Activated T-helper 9 cell treated with anti-CD3 and anti-CD28 coated beads, Interleukin-2, amount 50 U/mL, for 16 hours (primary cell): ENCODE measurements at regions not wholly inside any gene's neighbourhood (a gene's known extent, or its start where the extent isn't known, plus 50 kb on each side); places are given as distances from the start of the nearest gene placed in this dataset.

Experiments used
- DNase-seq: peaks from one replicate; pipeline ENCODE4 v3.0.0-alpha.2; 2020; ENCODE audit warnings: low read depth

- DNase-seq, result no peak
These were observed 228.8 kb upstream of the RGMA start for GRCh38 chr15:93317772-93318171.

- DNase-seq, result no peak
These were observed 225.2 kb upstream of the RGMA start for GRCh38 chr15:93314245-93314644.

GRCh38 chr15:93312891-93313486, 224.0 kb upstream of the RGMA start:
- no peak for DNase-seq

GRCh38 chr15:93311620-93312019, 222.6 kb upstream of the RGMA start:
- no peak for DNase-seq

- no peak for DNase-seq
These were observed 219.1 kb upstream of the RGMA start for GRCh38 chr15:93308026-93308690.

- no peak for DNase-seq
These were observed 218.5 kb upstream of the RGMA start for GRCh38 chr15:93307513-93307912.

- DNase-seq, result no peak
These were observed 216.3 kb upstream of the RGMA start for GRCh38 chr15:93305306-93305705.

- DNase-seq, result no peak
These were observed 213.2 kb upstream of the RGMA start for GRCh38 chr15:93302080-93302765.

GRCh38 chr15:93300796-93301195, 211.8 kb upstream of the RGMA start:
- no peak for DNase-seq

GRCh38 chr15:93299675-93300074, 210.7 kb upstream of the RGMA start:
- DNase-seq, result no peak

GRCh38 chr15:93298901-93299300, 209.9 kb upstream of the RGMA start:
- DNase-seq, result no peak

- no peak for DNase-seq
These were observed 207.9 kb upstream of the RGMA start for GRCh38 chr15:93296759-93297500.

GRCh38 chr15:93294896-93295295, 205.9 kb upstream of the RGMA start:
- DNase-seq, result no peak

GRCh38 chr15:93294066-93294465, 205.1 kb upstream of the RGMA start:
- no peak for DNase-seq

GRCh38 chr15:93291380-93291779, 202.4 kb upstream of the RGMA start:
- DNase-seq, result no peak

- no peak for DNase-seq
These were observed 201.6 kb upstream of the RGMA start for GRCh38 chr15:93290618-93290946.

- no peak for DNase-seq
These were observed 201.1 kb upstream of the RGMA start for GRCh38 chr15:93289941-93290617.

GRCh38 chr15:93288728-93289294, 199.8 kb upstream of the RGMA start:
- DNase-seq, result no peak

GRCh38 chr15:93286446-93286845, 197.4 kb upstream of the RGMA start:
- no peak for DNase-seq

GRCh38 chr15:93283854-93284253, 194.8 kb upstream of the RGMA start:
- DNase-seq, result no peak

GRCh38 chr15:93282808-93283207, 193.8 kb upstream of the RGMA start:
- no peak for DNase-seq

- DNase-seq, result no peak
These were observed 189.8 kb upstream of the RGMA start for GRCh38 chr15:93278783-93279182.
